Astrocyte (in vitro differentiated cells and primary cell): ENCODE measurements at regions not wholly inside any gene's neighbourhood (a gene's known extent, or its start where the extent isn't known, plus 50 kb on each side); places are given as distances from the start of the nearest gene placed in this dataset.

ENCODE experiments used
- DNase-seq: peaks from one replicate; pipeline ENCODE4 v3.0.0-alpha.2; 2010; ENCODE audit warnings: low read depth
- FAIRE-seq: peaks from 2 replicates; lab custom pipeline; 2011; peaks lifted over from hg19 to GRCh38; lab: Jason Lieb, UNC
- H2AFZ ChIP-seq: 2 replicates; pipeline ENCODE4 v1.6.0; 2012; ENCODE audit warnings: low read depth, low read length, inconsistent platforms
- H3K27ac ChIP-seq: 2 replicates; pipeline ENCODE4 v1.5.1; 2011; ENCODE audit warnings: low read depth, low read length, inconsistent platforms
- H3K27me3 ChIP-seq: 2 replicates; pipeline ENCODE4 v1.6.0; 2011; ENCODE audit warnings: low read length, inconsistent platforms; ENCODE audit not compliant: insufficient read depth
- H3K36me3 ChIP-seq: 2 replicates; pipeline ENCODE4 v1.5.1; 2011; ENCODE audit warnings: low read length, inconsistent platforms; ENCODE audit not compliant: insufficient read depth
- H3K4me1 ChIP-seq: 2 replicates; pipeline ENCODE4 v1.5.1; 2011; ENCODE audit warnings: low read length, inconsistent platforms; ENCODE audit not compliant: insufficient read depth
- H3K4me2 ChIP-seq: 2 replicates; pipeline ENCODE4 v1.6.0; 2012; ENCODE audit warnings: low read length, inconsistent platforms
- H3K4me3 ChIP-seq: 2 replicates; pipeline ENCODE4 v1.5.1; 2011; ENCODE audit warnings: low read depth, mild to moderate bottlenecking, low read length, inconsistent platforms; ENCODE audit not compliant: insufficient read depth
- H3K79me2 ChIP-seq: 2 replicates; pipeline ENCODE4 v1.6.0; 2012; ENCODE audit warnings: mild to moderate bottlenecking, low read length, inconsistent platforms; ENCODE audit not compliant: insufficient read depth
- H3K9ac ChIP-seq: 2 replicates; pipeline ENCODE4 v1.6.0; 2012; ENCODE audit warnings: mild to moderate bottlenecking, low read length, inconsistent platforms
- H3K9me3 ChIP-seq: 2 replicates; pipeline ENCODE4 v1.5.1; 2012; ENCODE audit warnings: low read depth, mild to moderate bottlenecking, low read length, inconsistent platforms; ENCODE audit not compliant: insufficient read depth
- H4K20me1 ChIP-seq: 2 replicates; pipeline ENCODE4 v1.6.0; 2012; ENCODE audit warnings: low read length, inconsistent platforms; ENCODE audit not compliant: insufficient read depth
- H3K27ac Mint-ChIP-seq: one replicate; pipeline ENCODE4 v1.8.0; 2021; ENCODE audit warnings: mild to moderate bottlenecking, mixed read lengths; ENCODE audit not compliant: unreplicated experiment
- H3K27me3 Mint-ChIP-seq: one replicate; pipeline ENCODE4 v1.8.0; 2021; ENCODE audit warnings: low read depth, mixed read lengths; ENCODE audit not compliant: unreplicated experiment
- H3K36me3 Mint-ChIP-seq: one replicate; pipeline ENCODE4 v1.8.0; 2021; ENCODE audit warnings: low read depth, mixed read lengths; ENCODE audit not compliant: unreplicated experiment
- H3K4me1 Mint-ChIP-seq: one replicate; pipeline ENCODE4 v1.8.0; 2021; ENCODE audit warnings: low read depth, mixed read lengths; ENCODE audit not compliant: unreplicated experiment
- H3K4me3 Mint-ChIP-seq: one replicate; pipeline ENCODE4 v1.8.0; 2021; ENCODE audit warnings: mild to moderate bottlenecking, moderate library complexity, mixed read lengths; ENCODE audit not compliant: unreplicated experiment
- H3K9me3 Mint-ChIP-seq: one replicate; pipeline ENCODE4 v1.8.0; 2021; ENCODE audit warnings: mild to moderate bottlenecking, mixed read lengths; ENCODE audit not compliant: unreplicated experiment
- CTCF ChIP-seq: IDR thresholded peaks from 2 replicates; pipeline ENCODE4 v1.5.1; 2011; ENCODE audit warnings: low read depth, mild to moderate bottlenecking, inconsistent platforms, low read length, moderate library complexity; ENCODE audit not compliant: insufficient read depth
- EZH2 ChIP-seq: IDR thresholded peaks from 2 replicates; pipeline ENCODE4 v1.6.1; 2012; ENCODE audit warnings: mild to moderate bottlenecking, low read length, inconsistent platforms; ENCODE audit not compliant: insufficient read depth

- Histone ChIP-seq H3K36me3 (no peaks in the 10 kb centered on the region), H3K27ac (no peak overlapping the region), H2AFZ (no peak overlapping the region), H3K9ac (no peak overlapping the region), H3K4me2 (no peak overlapping the region), H3K79me2 (no peaks in the 10 kb centered on the region), H3K9me3 (peaks cover 12% of the 10 kb centered on the region), H4K20me1 (no peaks in the 10 kb centered on the region), H3K4me1 (no peaks in the 10 kb centered on the region), H3K4me3 (no peak overlapping the region), H3K27me3 (peaks cover 3% of the 10 kb centered on the region)
- Mint-ChIP-seq H3K4me3 (no peak overlapping the region), H3K9me3 (peaks cover 20% of the 10 kb centered on the region), H3K36me3 (peaks cover 5% of the 10 kb centered on the region), H3K27me3 (peaks cover 61% of the 10 kb centered on the region), H3K4me1 (no peaks in the 10 kb centered on the region), H3K27ac (no peak overlapping the region)
- DNase-seq (no peak), FAIRE-seq (no peak)
- TF ChIP-seq CTCF (no peak), EZH2 (no peak)
Measured at GRCh38 chr6:168255283-168255881, 64.2 kb downstream of the DACT2 start.

- Mint-ChIP-seq H3K4me1 (no peaks in the 10 kb centered on the region), H3K27ac (no peak overlapping the region), H3K36me3 (peaks cover 5% of the 10 kb centered on the region), H3K9me3 (peaks cover 16% of the 10 kb centered on the region), H3K4me3 (no peak overlapping the region), H3K27me3 (peaks cover 72% of the 10 kb centered on the region)
- Histone ChIP-seq H3K9ac (no peak overlapping the region), H3K27me3 (peaks cover 5% of the 10 kb centered on the region), H4K20me1 (no peaks in the 10 kb centered on the region), H3K79me2 (no peaks in the 10 kb centered on the region), H3K27ac (no peak overlapping the region), H3K4me1 (peaks cover 4% of the 10 kb centered on the region), H3K4me3 (no peak overlapping the region), H3K36me3 (no peaks in the 10 kb centered on the region), H3K9me3 (peaks cover 12% of the 10 kb centered on the region), H3K4me2 (no peak overlapping the region), H2AFZ (no peak overlapping the region)
- no peak for DNase-seq
- no peak for TF ChIP-seq CTCF
- TF ChIP-seq EZH2: no peak
- no peak for FAIRE-seq
Measured at GRCh38 chr6:168252267-168252666, 67.3 kb downstream of the DACT2 start.

GRCh38 chr6:168250250-168250649 lies 69.3 kb downstream of the DACT2 start:
- DNase-seq: no peak
- Histone ChIP-seq H3K4me1 (peaks cover 4% of the 10 kb centered on the region), H3K36me3 (no peaks in the 10 kb centered on the region), H4K20me1 (no peaks in the 10 kb centered on the region), H3K27me3 (peaks cover 8% of the 10 kb centered on the region), H3K9ac (no peak overlapping the region), H3K27ac (no peak overlapping the region), H3K4me2 (no peak overlapping the region), H3K9me3 (peaks cover 6% of the 10 kb centered on the region), H2AFZ (no peak overlapping the region), H3K79me2 (no peaks in the 10 kb centered on the region), H3K4me3 (no peak overlapping the region)
- H3K27me3 Mint-ChIP-seq: peaks cover 76% of the 10 kb centered on the region
- peaks cover 8% of the 10 kb centered on the region for H3K9me3 Mint-ChIP-seq
- FAIRE-seq: no peak
- peaks cover 2% of the 10 kb centered on the region for H3K36me3 Mint-ChIP-seq
- H3K4me1 Mint-ChIP-seq: no peaks in the 10 kb centered on the region
- H3K4me3 Mint-ChIP-seq: no peak overlapping the region
- no peak overlapping the region for H3K27ac Mint-ChIP-seq
- no peak for TF ChIP-seq EZH2
- no peak for TF ChIP-seq CTCF
